SU-DHL-6 (cell line): ENCODE measurements at regions not wholly inside any gene's neighbourhood (a gene's known extent, or its start where the extent isn't known, plus 50 kb on each side); places are given as distances from the start of the nearest gene placed in this dataset.

Source experiments
- H2AFZ ChIP-seq: fragments of 200-600 bp; sonication (generic); 2 replicates; pipeline ENCODE4 v1.6.1; 2014; ENCODE audit warnings: low read depth, mild to moderate bottlenecking, moderate library complexity, mixed read lengths, antibody characterized with exemption, low read length; ENCODE audit not compliant: severe bottlenecking
- H3F3A ChIP-seq: fragments of 200-600 bp; shearing (Covaris generic); 2 replicates; pipeline ENCODE4 v1.6.0; 2016; ENCODE audit warnings: antibody characterized with exemption, mild to moderate bottlenecking; ENCODE audit not compliant: insufficient read depth
- H3K27ac ChIP-seq: fragments of 200-600 bp; sonication (generic); 2 replicates; pipeline ENCODE4 v1.5.1; 2016; ENCODE audit warnings: low read depth, mild to moderate bottlenecking, low read length, moderate library complexity, mixed read lengths
- H3K27me3 ChIP-seq: fragments of 200-600 bp; sonication (generic), shearing (Covaris generic); 2 replicates; pipeline ENCODE4 v1.6.0; 2014; ENCODE audit warnings: mild to moderate bottlenecking, low read length
- H3K36me3 ChIP-seq: fragments of 200-600 bp; sonication (generic); 2 replicates; pipeline ENCODE4 v1.6.1; 2014; ENCODE audit warnings: mild to moderate bottlenecking, low read length, mixed read lengths
- H3K4me2 ChIP-seq: fragments of 300-600, 200-600 bp; shearing (Covaris generic), sonication (generic); 2 replicates; pipeline ENCODE4 v1.6.0; 2014; ENCODE audit warnings: low read length, low read depth, mild to moderate bottlenecking; ENCODE audit not compliant: poor library complexity, severe bottlenecking
- H3K4me3 ChIP-seq: fragments of 200-600 bp; sonication (generic); 2 replicates; pipeline ENCODE4 v1.5.1; 2014; ENCODE audit warnings: antibody characterized with exemption, low read length, mild to moderate bottlenecking, mixed read lengths; ENCODE audit not compliant: insufficient read depth, poor library complexity, severe bottlenecking
- H3K79me2 ChIP-seq: fragments of 200-600 bp; sonication (generic); 2 replicates; pipeline ENCODE4 v1.6.1; 2014; ENCODE audit warnings: mild to moderate bottlenecking, low read length, moderate library complexity; ENCODE audit not compliant: insufficient read depth
- H3K9ac ChIP-seq: fragments of 200-600 bp; sonication (generic); 2 replicates; pipeline ENCODE4 v1.7.0; 2014; ENCODE audit warnings: mild to moderate bottlenecking, low read length
- H3K9me2 ChIP-seq: fragments of 200-600 bp; sonication (generic); replicated peaks from 2 replicates; pipeline ENCODE4 v1.6.1; 2014; ENCODE audit warnings: low read length; ENCODE audit not compliant: insufficient read depth
- H3K9me3 ChIP-seq: fragments of 200-600 bp; sonication (generic); 2 replicates; pipeline ENCODE4 v1.6.1; 2014; ENCODE audit warnings: low read length, mixed read lengths; ENCODE audit not compliant: insufficient read depth
- H4K20me1 ChIP-seq: fragments of 200-600 bp; sonication (generic); 2 replicates; pipeline ENCODE4 v1.6.1; 2014; ENCODE audit warnings: low read depth, mild to moderate bottlenecking, antibody characterized with exemption, low read length, moderate library complexity, mixed read lengths
- CTCF ChIP-seq: fragments of 200-600 bp; sonication (generic); IDR thresholded peaks from one replicate; pipeline ENCODE4 v1.5.1; 2017; ENCODE audit warnings: antibody characterized with exemption, mild to moderate bottlenecking, low read length, moderate library complexity; ENCODE audit not compliant: insufficient read depth, poor library complexity, severe bottlenecking
- EZH2phosphoT487 ChIP-seq: fragments of 200-600 bp; sonication (generic), shearing (Covaris generic); conservative IDR thresholded peaks from 2 replicates; pipeline ENCODE4 v1.6.1; 2018; ENCODE audit warnings: mild to moderate bottlenecking, antibody characterized with exemption, low read length, moderate library complexity, mixed read lengths

- H3K36me3 ChIP-seq = no peaks in the 10 kb centered on the region
- H3K9ac ChIP-seq = no peak overlapping the region
- H3F3A ChIP-seq = no peaks in the 10 kb centered on the region
- no peak overlapping the region for H3K27ac ChIP-seq
- no peaks in the 10 kb centered on the region for H3K9me2 ChIP-seq
- no peak overlapping the region for H3K4me2 ChIP-seq
- H3K9me3 ChIP-seq = no peaks in the 10 kb centered on the region
- H3K4me3 ChIP-seq = no peak overlapping the region
- H2AFZ ChIP-seq = no peak overlapping the region
- H3K79me2 ChIP-seq = no peaks in the 10 kb centered on the region
- TF ChIP-seq CTCF (no peak), EZH2phosphoT487 (no peak)
- H3K27me3 ChIP-seq = no peaks in the 10 kb centered on the region
- no peaks in the 10 kb centered on the region for H4K20me1 ChIP-seq
Measured at GRCh38 chr20:52311209-52311794, 119.7 kb upstream of the ZFP64 start.

- H3K27ac ChIP-seq = no peak overlapping the region
- H3K4me3 ChIP-seq = no peak overlapping the region
- H2AFZ ChIP-seq = no peak overlapping the region
- no peaks in the 10 kb centered on the region for H4K20me1 ChIP-seq
- H3K79me2 ChIP-seq = no peaks in the 10 kb centered on the region
- no peak overlapping the region for H3K9ac ChIP-seq
- H3F3A ChIP-seq = no peaks in the 10 kb centered on the region
- H3K27me3 ChIP-seq = no peaks in the 10 kb centered on the region
- TF ChIP-seq EZH2phosphoT487 = no peak
- TF ChIP-seq CTCF = no peak
- H3K36me3 ChIP-seq = no peaks in the 10 kb centered on the region
- no peak overlapping the region for H3K4me2 ChIP-seq
- no peaks in the 10 kb centered on the region for H3K9me3 ChIP-seq
- no peaks in the 10 kb centered on the region for H3K9me2 ChIP-seq
Measured at GRCh38 chr20:52309181-52309580, 117.6 kb upstream of the ZFP64 start.

GRCh38 chr20:52306477-52306876 is 114.9 kb upstream of the ZFP64 start:
- H3K36me3 ChIP-seq = no peaks in the 10 kb centered on the region
- no peaks in the 10 kb centered on the region for H3K9me2 ChIP-seq
- H3K4me2 ChIP-seq = no peak overlapping the region

More at GRCh38 chr20:52306477-52306876, 114.9 kb upstream of the ZFP64 start:
- TF ChIP-seq EZH2phosphoT487 = no peak
- TF ChIP-seq CTCF = no peak
- Histone ChIP-seq H3K79me2 (no peaks in the 10 kb centered on the region), H4K20me1 (no peaks in the 10 kb centered on the region), H3K9me3 (no peaks in the 10 kb centered on the region), H3K4me3 (no peak overlapping the region), H3F3A (no peaks in the 10 kb centered on the region), H3K27me3 (no peaks in the 10 kb centered on the region), H2AFZ (no peak overlapping the region), H3K27ac (no peak overlapping the region), H3K9ac (no peak overlapping the region)
